HG02763 (cell line): ENCODE measurements at regions not wholly inside any gene's neighbourhood (a gene's known extent, or its start where the extent isn't known, plus 50 kb on each side); places are given as distances from the start of the nearest gene placed in this dataset.
"Not testable (repeated sequence)": the region's sequence is repeated elsewhere in the genome, so short reads cannot be mapped to it uniquely, and the experiment has no call there.

Source experiments
- ATAC-seq: cut with Tn5 transposase; IDR thresholded peaks from one replicate; pipeline ENCODE4 v1.9.1; 2021; ENCODE audit warnings: mild to moderate bottlenecking, moderate library complexity; ENCODE audit not compliant: unreplicated experiment

GRCh38 chr5:164255598-164256213 is 750.3 kb downstream of the MAT2B start:
- ATAC-seq, result no peak

- ATAC-seq, result no peak
These were observed 750.9 kb downstream of the MAT2B start for GRCh38 chr5:164256351-164256750.

GRCh38 chr5:164256954-164257353 is 751.5 kb downstream of the MAT2B start:
- ATAC-seq, result no peak

- ATAC-seq, result no peak
These were observed 760.1 kb downstream of the MAT2B start for GRCh38 chr5:164265566-164265965.

GRCh38 chr5:164266571-164266970 is 761.2 kb downstream of the MAT2B start:
- no peak for ATAC-seq

- ATAC-seq, result no peak
These were observed 772.3 kb downstream of the MAT2B start for GRCh38 chr5:164277720-164278119.

GRCh38 chr5:164289526-164289925 is 784.1 kb downstream of the MAT2B start:
- no peak for ATAC-seq

- no peak for ATAC-seq
These were observed 791.2 kb downstream of the MAT2B start for GRCh38 chr5:164296603-164297080.

GRCh38 chr5:164298165-164298564 is 792.7 kb downstream of the MAT2B start:
- no peak for ATAC-seq

- no peak for ATAC-seq
These were observed 794.9 kb downstream of the MAT2B start for GRCh38 chr5:164300295-164300694.

- no peak for ATAC-seq
These were observed 795.7 kb downstream of the MAT2B start for GRCh38 chr5:164301136-164301535.

- no peak for ATAC-seq
These were observed 796.3 kb downstream of the MAT2B start for GRCh38 chr5:164301708-164302107.

- no peak for ATAC-seq
These were observed 797.3 kb downstream of the MAT2B start for GRCh38 chr5:164302533-164303235.

GRCh38 chr5:164303646-164304215 is 798.3 kb downstream of the MAT2B start:
- no peak for ATAC-seq

GRCh38 chr5:164306662-164307061 is 801.2 kb downstream of the MAT2B start:
- ATAC-seq, result no peak

GRCh38 chr5:164312801-164313200 is 807.4 kb downstream of the MAT2B start:
- ATAC-seq, result no peak

- no peak for ATAC-seq
These were observed 812.3 kb downstream of the MAT2B start for GRCh38 chr5:164317676-164318075.

- no peak for ATAC-seq
These were observed 813.7 kb downstream of the MAT2B start for GRCh38 chr5:164319161-164319560.

GRCh38 chr5:164324239-164324638 is 818.8 kb downstream of the MAT2B start:
- no peak for ATAC-seq

GRCh38 chr5:164326219-164326618 is 820.8 kb downstream of the MAT2B start:
- ATAC-seq, result no peak

GRCh38 chr5:164327166-164327565 is 821.7 kb downstream of the MAT2B start:
- not testable (repeated sequence) for ATAC-seq
